ENCODE measurements at regions not wholly inside any gene's neighbourhood (a gene's known extent, or its start where the extent isn't known, plus 50 kb on each side); places are given as distances from the start of the nearest gene placed in this dataset.

- no peak overlapping the region for H3K27ac ChIP-seq (ENCODE audit: insufficient read depth in 1 of 2, low read depth in 1 of 2, low read length in 2 of 2, poor library complexity in 1 of 2, severe bottlenecking in 2 of 2)
- no peak overlapping the region for H3K4me3 ChIP-seq (ENCODE audit: control insufficient read depth in 1 of 7, extremely low read depth in 1 of 7, insufficient read depth in 4 of 7, low read depth in 2 of 7, low read length in 6 of 7)
- ChIA-PET POLR2A (no interaction called here), CTCF (no interaction called here)
- H3K9me3 ChIP-seq (ENCODE audit: control extremely low read depth in 1 of 5, control insufficient read depth in 4 of 5, insufficient read depth in 2 of 5, low read depth in 1 of 5, low read length in 4 of 5) = peaks cover 0 to 2% (median 0%) of the 10 kb centered on the region in 5 experiments
- H3K27me3 ChIP-seq (replicated peaks in 2 of 5; ENCODE audit: control insufficient read depth in 4 of 5, insufficient read depth in 5 of 5, low read length in 4 of 5) = no peaks in the 10 kb centered on the region
- no peaks in the 10 kb centered on the region for H3K36me3 ChIP-seq (ENCODE audit: control insufficient read depth in 4 of 4, insufficient read depth in 4 of 4, low read length in 3 of 4)
- H3K4me1 ChIP-seq (ENCODE audit: control extremely low read depth in 1 of 4, control insufficient read depth in 4 of 4, insufficient read depth in 4 of 4, low read length in 3 of 4) = peaks cover 0 to 13% (median 6%) of the 10 kb centered on the region in 4 experiments
- no peak for DNase-seq
- WGBS (ENCODE audit: insufficient coverage) = 100% methylated on average over 6 of the region's 6 CpGs
These were observed 83.6 kb downstream of the CCR1 start for GRCh38 chr3:46124216-46125177.

GRCh38 chr3:46123646-46124045 is 84.5 kb downstream of the CCR1 start:
- Histone ChIP-seq H3K4me1 (ENCODE audit: control extremely low read depth in 1 of 4, control insufficient read depth in 4 of 4, insufficient read depth in 4 of 4, low read length in 3 of 4) (peaks cover 0 to 10% (median 2%) of the 10 kb centered on the region in 4 experiments), H3K36me3 (ENCODE audit: control insufficient read depth in 4 of 4, insufficient read depth in 4 of 4, low read length in 3 of 4) (no peaks in the 10 kb centered on the region), H3K4me3 (ENCODE audit: control insufficient read depth in 1 of 7, extremely low read depth in 1 of 7, insufficient read depth in 4 of 7, low read depth in 2 of 7, low read length in 6 of 7) (no peak overlapping the region), H3K27me3 (replicated peaks in 2 of 5; ENCODE audit: control insufficient read depth in 4 of 5, insufficient read depth in 5 of 5, low read length in 4 of 5) (no peaks in the 10 kb centered on the region), H3K9me3 (ENCODE audit: control extremely low read depth in 1 of 5, control insufficient read depth in 4 of 5, insufficient read depth in 2 of 5, low read depth in 1 of 5, low read length in 4 of 5) (peaks cover 0 to 2% (median 0%) of the 10 kb centered on the region in 5 experiments), H3K27ac (ENCODE audit: insufficient read depth in 1 of 2, low read depth in 1 of 2, low read length in 2 of 2, poor library complexity in 1 of 2, severe bottlenecking in 2 of 2) (no peak overlapping the region)
- POLR2A ChIA-PET = no interaction called here
- no peak for DNase-seq
- CTCF ChIA-PET = no interaction called here
- WGBS (ENCODE audit: insufficient coverage) = 100% methylated on average over 2 of the region's 3 CpGs

GRCh38 chr3:46122091-46122490 is 86.0 kb downstream of the CCR1 start:
- Histone ChIP-seq H3K4me1 (ENCODE audit: control extremely low read depth in 1 of 4, control insufficient read depth in 4 of 4, insufficient read depth in 4 of 4, low read length in 3 of 4) (peaks cover 0 to 4% (median 0%) of the 10 kb centered on the region in 4 experiments), H3K9me3 (ENCODE audit: control extremely low read depth in 1 of 5, control insufficient read depth in 4 of 5, insufficient read depth in 2 of 5, low read depth in 1 of 5, low read length in 4 of 5) (peaks cover 0 to 2% (median 0%) of the 10 kb centered on the region in 5 experiments), H3K27me3 (replicated peaks in 2 of 5; ENCODE audit: control insufficient read depth in 4 of 5, insufficient read depth in 5 of 5, low read length in 4 of 5) (no peaks in the 10 kb centered on the region), H3K4me3 (ENCODE audit: control insufficient read depth in 1 of 7, extremely low read depth in 1 of 7, insufficient read depth in 4 of 7, low read depth in 2 of 7, low read length in 6 of 7) (no peak overlapping the region), H3K27ac (ENCODE audit: insufficient read depth in 1 of 2, low read depth in 1 of 2, low read length in 2 of 2, poor library complexity in 1 of 2, severe bottlenecking in 2 of 2) (no peak overlapping the region), H3K36me3 (ENCODE audit: control insufficient read depth in 4 of 4, insufficient read depth in 4 of 4, low read length in 3 of 4) (no peaks in the 10 kb centered on the region)
- POLR2A ChIA-PET = no interaction called here
- DNase-seq = no peak
- CTCF ChIA-PET = interaction anchor here (1.0 kb wide), 1 partner anchor 9 kb away, joined by 4 read pairs; no protein-coding TSS in a partner anchor
- no CpG with 5 or more reads among the region's 2 CpGs for WGBS (ENCODE audit: insufficient coverage)

DNA sequence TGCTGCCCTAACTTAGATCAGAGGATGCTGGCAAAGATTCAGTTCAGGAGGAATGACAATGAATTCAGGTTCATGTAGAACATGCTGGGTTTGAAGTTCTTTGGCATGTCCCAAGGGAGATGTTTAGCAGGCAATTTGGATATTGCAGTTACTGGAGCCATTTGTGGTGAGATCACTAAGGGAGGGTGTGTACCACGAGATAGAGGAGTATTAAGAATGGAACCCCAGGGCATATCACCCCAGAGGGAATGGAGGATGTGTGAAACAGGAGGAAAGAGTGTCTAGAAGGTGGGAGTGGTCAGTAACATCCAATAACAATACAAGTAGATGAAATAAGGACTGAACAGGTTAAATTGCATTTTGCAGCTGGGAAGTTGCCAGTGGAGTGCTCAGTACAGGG is 87.1 kb downstream of the CCR1 start:
- ChIA-PET CTCF (interaction anchor here (0.6 kb wide), 1 partner anchor 248 kb away, joined by 4 read pairs; no protein-coding TSS in a partner anchor), POLR2A (no interaction called here)
- Histone ChIP-seq H3K27me3 (replicated peaks in 2 of 5; ENCODE audit: control insufficient read depth in 4 of 5, insufficient read depth in 5 of 5, low read length in 4 of 5) (no peaks in the 10 kb centered on the region), H3K36me3 (ENCODE audit: control insufficient read depth in 4 of 4, insufficient read depth in 4 of 4, low read length in 3 of 4) (no peaks in the 10 kb centered on the region), H3K4me3 (ENCODE audit: control insufficient read depth in 1 of 7, extremely low read depth in 1 of 7, insufficient read depth in 4 of 7, low read depth in 2 of 7, low read length in 6 of 7) (no peak overlapping the region), H3K4me1 (ENCODE audit: control extremely low read depth in 1 of 4, control insufficient read depth in 4 of 4, insufficient read depth in 4 of 4, low read length in 3 of 4) (peaks cover 0 to 4% (median 0%) of the 10 kb centered on the region in 4 experiments), H3K27ac (ENCODE audit: insufficient read depth in 1 of 2, low read depth in 1 of 2, low read length in 2 of 2, poor library complexity in 1 of 2, severe bottlenecking in 2 of 2) (no peak overlapping the region), H3K9me3 (ENCODE audit: control extremely low read depth in 1 of 5, control insufficient read depth in 4 of 5, insufficient read depth in 2 of 5, low read depth in 1 of 5, low read length in 4 of 5) (peaks cover 0 to 2% (median 0%) of the 10 kb centered on the region in 5 experiments)
- no peak for DNase-seq
- 100% methylated on average over 1 of the region's 1 CpG for WGBS (ENCODE audit: insufficient coverage)

DNA sequence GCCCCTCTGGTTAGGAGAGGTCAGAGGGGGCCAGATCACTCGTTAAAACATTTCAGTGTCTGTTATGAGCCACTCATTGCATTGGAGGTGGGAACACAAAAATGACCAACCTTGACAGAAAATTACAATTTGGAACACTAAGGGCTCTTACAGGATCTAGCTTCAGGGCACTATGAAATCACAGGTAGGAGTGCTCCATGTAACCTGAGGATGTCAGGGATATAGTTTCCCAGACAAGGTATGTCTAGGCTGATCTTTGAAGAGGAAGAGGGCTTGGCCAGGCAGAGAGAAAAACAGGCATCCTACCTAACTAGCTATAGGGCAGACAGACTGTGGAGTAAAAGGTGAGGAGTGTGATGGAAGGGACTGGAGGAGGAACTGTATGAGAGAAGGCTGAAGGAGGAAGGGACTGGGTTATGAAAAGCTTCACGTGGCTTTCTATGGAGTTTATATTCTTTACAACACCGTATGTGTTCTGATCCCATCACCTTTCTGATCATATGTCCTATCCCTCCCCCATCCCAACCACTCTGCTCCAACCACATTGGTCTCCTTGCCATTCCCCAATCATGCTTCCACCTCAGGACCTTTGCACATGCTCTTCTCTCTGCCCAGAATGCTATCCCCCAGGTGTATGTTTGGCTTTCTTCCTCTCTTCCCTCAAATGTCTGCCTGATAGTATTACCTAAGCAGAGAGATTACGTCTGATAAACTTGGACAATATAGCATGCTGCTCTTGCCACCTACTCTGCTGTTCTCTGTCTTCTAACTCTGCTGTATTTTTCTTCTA is 88.2 kb downstream of the CCR1 start:
- CTCF ChIA-PET = interaction anchor here (0.9 to 1.3 kb wide), 2 partner anchors 9 to 13 kb away, joined by 3 to 5 read pairs; no protein-coding TSS in a partner anchor
- no peak overlapping the region for H3K4me3 ChIP-seq (ENCODE audit: control insufficient read depth in 1 of 7, extremely low read depth in 1 of 7, insufficient read depth in 4 of 7, low read depth in 2 of 7, low read length in 6 of 7)
- POLR2A ChIA-PET = no interaction called here
- H3K27ac ChIP-seq (ENCODE audit: insufficient read depth in 1 of 2, low read depth in 1 of 2, low read length in 2 of 2, poor library complexity in 1 of 2, severe bottlenecking in 2 of 2) = no peak overlapping the region
- H3K36me3 ChIP-seq (ENCODE audit: control insufficient read depth in 4 of 4, insufficient read depth in 4 of 4, low read length in 3 of 4) = no peaks in the 10 kb centered on the region
- H3K27me3 ChIP-seq (replicated peaks in 2 of 5; ENCODE audit: control insufficient read depth in 4 of 5, insufficient read depth in 5 of 5, low read length in 4 of 5) = no peaks in the 10 kb centered on the region
- H3K4me1 ChIP-seq (ENCODE audit: control extremely low read depth in 1 of 4, control insufficient read depth in 4 of 4, insufficient read depth in 4 of 4, low read length in 3 of 4) = peaks cover 0 to 4% (median 0%) of the 10 kb centered on the region in 4 experiments
- WGBS (ENCODE audit: insufficient coverage) = 100% methylated on average over 4 of the region's 4 CpGs
- DNase-seq = no peak
- H3K9me3 ChIP-seq (ENCODE audit: control extremely low read depth in 1 of 5, control insufficient read depth in 4 of 5, insufficient read depth in 2 of 5, low read depth in 1 of 5, low read length in 4 of 5) = peaks cover 0 to 2% (median 0%) of the 10 kb centered on the region in 5 experiments

- Histone ChIP-seq H3K27ac (ENCODE audit: insufficient read depth in 1 of 2, low read depth in 1 of 2, low read length in 2 of 2, poor library complexity in 1 of 2, severe bottlenecking in 2 of 2) (no peak overlapping the region), H3K36me3 (ENCODE audit: control insufficient read depth in 4 of 4, insufficient read depth in 4 of 4, low read length in 3 of 4) (no peaks in the 10 kb centered on the region), H3K4me1 (ENCODE audit: control extremely low read depth in 1 of 4, control insufficient read depth in 4 of 4, insufficient read depth in 4 of 4, low read length in 3 of 4) (peaks cover 0 to 7% (median 0%) of the 10 kb centered on the region in 4 experiments), H3K9me3 (ENCODE audit: control extremely low read depth in 1 of 5, control insufficient read depth in 4 of 5, insufficient read depth in 2 of 5, low read depth in 1 of 5, low read length in 4 of 5) (peaks cover 0 to 2% (median 0%) of the 10 kb centered on the region in 5 experiments), H3K27me3 (replicated peaks in 2 of 5; ENCODE audit: control insufficient read depth in 4 of 5, insufficient read depth in 5 of 5, low read length in 4 of 5) (no peaks in the 10 kb centered on the region), H3K4me3 (ENCODE audit: control insufficient read depth in 1 of 7, extremely low read depth in 1 of 7, insufficient read depth in 4 of 7, low read depth in 2 of 7, low read length in 6 of 7) (no peak overlapping the region)
- ChIA-PET CTCF (interaction anchor here (1.3 kb wide), 1 partner anchor 10 kb away, joined by 5 read pairs; no protein-coding TSS in a partner anchor), POLR2A (interaction anchor here (0.6 kb wide), 1 partner anchor 1733 kb away, joined by 4 read pairs; no protein-coding TSS in a partner anchor)
- no CpG with 5 or more reads among the region's 3 CpGs for WGBS (ENCODE audit: insufficient coverage)
- DNase-seq = no peak
These were observed 88.9 kb downstream of the CCR1 start for GRCh38 chr3:46119253-46119652.

Measured in common myeloid progenitor, CD34-positive (primary cell).